Breast epithelium (tissue), 4 donors: ENCODE measurements at regions not wholly inside any gene's neighbourhood (a gene's known extent, or its start where the extent isn't known, plus 50 kb on each side); places are given as distances from the start of the nearest gene placed in this dataset.

Experiments
- DNase-seq, 2 donors: peaks; one replicate each; pipeline ENCODE4 v3.0.0-alpha.2; 2019; ENCODE audit warnings: low spot score in 2 of 2
- H3K27ac ChIP-seq, 2 donors: fragments of 200-600 bp; sonication (generic) in 1 of 2; one replicate each; pipeline ENCODE4 v1.5.1; 2016 to 2019; ENCODE audit warnings: mild to moderate bottlenecking in 1 of 2
- H3K27me3 ChIP-seq, 2 donors: fragments of 200-600 bp; sonication (generic) in 1 of 2; one replicate each; pipeline versions ENCODE4 v1.5.1 to v1.6.0; 2017 to 2019; ENCODE audit warnings: control low read depth in 1 of 2, mild to moderate bottlenecking in 1 of 2
- H3K36me3 ChIP-seq: fragments of 200-600 bp; one replicate; pipeline ENCODE4 v1.5.1; 2019
- H3K4me1 ChIP-seq, 2 donors: fragments of 200-600 bp; sonication (generic); one replicate each; pipeline ENCODE4 v1.5.1; 2016 to 2019; ENCODE audit warnings: control low read depth in 1 of 2
- H3K4me3 ChIP-seq, 3 donors: fragments of 200-600 bp; sonication (generic); 1 replicate in 2 of 3; 2 replicates in 1 of 3; pipeline ENCODE4 v1.5.1; 2016 to 2019; ENCODE audit warnings: mild to moderate bottlenecking in 3 of 3, moderate library complexity in 2 of 3
- H3K9me3 ChIP-seq, 2 donors: fragments of 200-600 bp; sonication (generic) in 1 of 2; one replicate each; pipeline ENCODE4 v1.5.1; 2016 to 2019; ENCODE audit warnings: control low read depth in 1 of 2
- CTCF ChIP-seq, 3 donors: fragments of 450-650 bp; IDR thresholded peaks; one replicate each; pipeline ENCODE4 v1.5.1; 2016 to 2017; ENCODE audit warnings: antibody characterized with exemption in 3 of 3, mild to moderate bottlenecking in 3 of 3, moderate library complexity in 3 of 3
- POLR2A ChIP-seq: fragments of 450-650 bp; IDR thresholded peaks from one replicate; pipeline ENCODE4 v1.6.1; 2016; ENCODE audit warnings: antibody characterized with exemption, mild to moderate bottlenecking, moderate library complexity
- POLR2AphosphoS5 ChIP-seq, 3 donors: sonication (generic); formaldehyde crosslinking; IDR thresholded peaks; one replicate each; pipeline ENCODE4 v1.6.1; 2017; ENCODE audit warnings: antibody characterized with exemption in 3 of 3
- intact Hi-C: fragments of 100-400 bp; cut with DNase I; formaldehyde crosslinking; loops from one replicate; pipeline ENCODE4 v1.15.1; 2023; ENCODE audit warnings: low total_unique reads

GRCh38 chr11:116517584-116517983 is 255.2 kb downstream of the BUD13 start:
- H3K27ac ChIP-seq: no peak overlapping the region
- no peaks in the 10 kb centered on the region for H3K9me3 ChIP-seq
- no peak overlapping the region for H3K4me3 ChIP-seq
- intact Hi-C loops: no loop called here
- H3K4me1 ChIP-seq: no peaks in the 10 kb centered on the region
- H3K36me3 ChIP-seq: no peaks in the 10 kb centered on the region
- no peak for DNase-seq
- no peak for TF ChIP-seq POLR2A
- no peak for TF ChIP-seq POLR2AphosphoS5 (IDR thresholded peaks at IDR 0.05)
- H3K27me3 ChIP-seq: peaks cover 0 to under 1% of the 10 kb centered on the region in 2 donors

DNA sequence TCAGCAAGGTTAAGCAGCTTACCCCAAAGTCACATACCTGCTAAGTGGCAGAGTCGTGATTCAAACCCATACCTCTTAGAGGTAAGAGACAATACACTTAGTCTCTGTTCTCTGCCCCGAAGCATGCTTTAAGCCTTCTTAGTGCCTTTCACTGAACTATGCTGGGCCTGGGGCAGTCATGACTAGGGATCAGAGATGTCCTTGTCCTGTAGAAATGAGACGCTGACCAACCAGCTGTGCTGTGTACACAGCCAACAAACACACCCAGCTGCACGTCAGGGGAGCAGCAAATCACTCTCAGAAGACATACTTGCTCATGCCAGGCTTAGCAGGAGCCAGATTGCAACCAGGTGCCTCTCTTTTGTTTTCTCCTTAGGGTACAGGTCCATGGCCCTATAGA is 255.7 kb downstream of the BUD13 start:
- Histone ChIP-seq H3K36me3 (no peaks in the 10 kb centered on the region), H3K9me3 (no peaks in the 10 kb centered on the region), H3K27me3 (peaks cover 0 to 5% of the 10 kb centered on the region in 2 donors), H3K4me3 (no peak overlapping the region), H3K27ac (no peak overlapping the region), H3K4me1 (no peaks in the 10 kb centered on the region)
- TF ChIP-seq POLR2A: no peak
- TF ChIP-seq CTCF (IDR thresholded peaks at IDR 0.05): no peak
- no peak for TF ChIP-seq POLR2AphosphoS5 (IDR thresholded peaks at IDR 0.05)
- no peak for DNase-seq
- intact Hi-C loops: no loop called here

DNA sequence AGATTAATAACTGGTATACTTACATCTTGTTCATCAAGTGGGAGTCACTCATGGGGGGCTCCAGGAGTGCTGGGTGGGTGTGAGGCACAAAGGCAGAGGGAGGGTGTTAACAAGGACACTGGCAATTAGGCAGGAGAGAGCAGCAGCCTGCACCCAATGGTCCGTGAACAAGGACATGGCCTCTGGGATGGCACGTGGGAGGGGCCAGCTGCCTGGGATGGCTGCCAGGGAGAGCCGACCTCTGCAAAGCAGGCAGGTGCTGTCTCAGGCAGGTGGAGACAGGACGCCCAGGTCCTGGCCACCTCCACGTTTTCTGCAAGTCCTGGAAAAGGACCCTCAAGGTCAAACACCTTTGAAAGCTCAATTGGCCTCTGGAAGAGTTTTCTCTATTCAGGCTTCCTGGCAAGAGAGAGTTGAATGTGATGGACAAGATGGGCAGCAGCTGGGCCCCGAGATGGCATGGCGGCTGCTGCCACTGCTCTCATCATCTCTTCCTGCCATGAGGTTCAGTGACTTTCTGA is 257.1 kb downstream of the BUD13 start:
- Histone ChIP-seq H3K27me3 (peaks cover 0 to 7% of the 10 kb centered on the region in 2 donors), H3K4me3 (no peak overlapping the region), H3K36me3 (no peaks in the 10 kb centered on the region), H3K9me3 (no peaks in the 10 kb centered on the region), H3K27ac (no peak overlapping the region), H3K4me1 (no peaks in the 10 kb centered on the region)
- no peak for TF ChIP-seq POLR2A
- no peak for TF ChIP-seq POLR2AphosphoS5 (IDR thresholded peaks at IDR 0.05)
- no peak for TF ChIP-seq CTCF (IDR thresholded peaks at IDR 0.05)
- intact Hi-C loops: no loop called here
- DNase-seq: no peak

GRCh38 chr11:116513894-116514293 is 258.9 kb downstream of the BUD13 start:
- no peaks in the 10 kb centered on the region for H3K36me3 ChIP-seq
- H3K27ac ChIP-seq: no peak overlapping the region
- no peaks in the 10 kb centered on the region for H3K4me1 ChIP-seq
- no peak overlapping the region for H3K4me3 ChIP-seq
- TF ChIP-seq CTCF (IDR thresholded peaks at IDR 0.05) (no peak), POLR2AphosphoS5 (IDR thresholded peaks at IDR 0.05) (no peak), POLR2A (no peak)
- intact Hi-C loops: no loop called here
- no peaks in the 10 kb centered on the region for H3K9me3 ChIP-seq
- H3K27me3 ChIP-seq: peaks cover 0 to 9% of the 10 kb centered on the region in 2 donors
- no peak for DNase-seq

DNA sequence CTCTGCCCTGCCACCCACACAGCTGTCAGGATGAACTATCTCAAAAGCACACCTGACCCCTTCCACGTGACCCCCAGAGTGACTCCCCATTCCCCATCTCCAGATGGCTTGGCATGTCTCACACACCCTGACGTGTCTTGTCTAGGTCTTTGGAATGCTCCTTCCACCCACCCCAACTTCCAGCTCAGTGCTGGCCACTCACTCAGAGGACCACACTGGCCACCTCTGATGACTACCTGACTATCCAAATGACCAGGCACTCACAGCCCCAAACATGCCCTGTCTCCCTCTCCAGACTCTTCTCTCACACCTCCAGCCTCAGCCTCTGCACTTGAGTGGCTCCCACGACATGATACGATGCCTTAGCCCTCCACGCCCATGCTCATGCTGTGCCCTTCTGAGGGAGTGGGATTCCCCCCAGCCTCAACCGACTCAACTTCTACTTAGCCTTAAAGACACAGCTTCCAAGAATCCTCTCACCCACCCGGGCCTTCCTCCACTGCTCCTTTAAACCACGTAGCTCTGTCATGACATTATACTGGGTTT is 259.4 kb downstream of the BUD13 start:
- no peak for TF ChIP-seq CTCF (IDR thresholded peaks at IDR 0.05)
- no peak for TF ChIP-seq POLR2A
- TF ChIP-seq POLR2AphosphoS5 (IDR thresholded peaks at IDR 0.05): no peak

DNA sequence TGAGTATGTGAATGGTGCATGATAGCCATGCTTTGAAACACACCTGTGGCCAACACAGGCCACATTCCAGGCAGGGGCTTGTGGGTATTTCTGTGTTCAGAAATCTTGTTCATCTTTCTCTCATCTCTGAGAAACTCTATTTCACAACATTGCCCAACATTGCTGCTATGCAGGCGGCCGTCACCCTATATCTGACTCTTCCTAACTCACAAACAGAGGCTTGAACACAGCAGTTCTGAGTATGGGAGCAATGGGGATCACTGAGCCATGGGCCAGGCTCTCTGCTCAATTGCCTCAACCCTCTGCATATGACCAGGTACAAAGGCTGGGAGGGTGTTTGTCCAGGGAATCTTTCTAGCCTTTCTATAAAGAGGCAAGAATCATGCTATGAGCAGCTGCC is 259.9 kb downstream of the BUD13 start:
- H3K4me1 ChIP-seq: no peaks in the 10 kb centered on the region
- H3K4me3 ChIP-seq: no peak overlapping the region
- DNase-seq: no peak
- H3K9me3 ChIP-seq: no peaks in the 10 kb centered on the region
- no peaks in the 10 kb centered on the region for H3K36me3 ChIP-seq
- TF ChIP-seq POLR2A (no peak), POLR2AphosphoS5 (IDR thresholded peaks at IDR 0.05) (no peak), CTCF (IDR thresholded peaks at IDR 0.05) (no peak)
- peaks cover 0 to 20% of the 10 kb centered on the region in 2 donors for H3K27me3 ChIP-seq
- no peak overlapping the region for H3K27ac ChIP-seq
- intact Hi-C loops: no loop called here

More for the DNA sequence above, 259.4 kb downstream of the BUD13 start:
- H3K4me3 ChIP-seq: no peak overlapping the region
- no peaks in the 10 kb centered on the region for H3K4me1 ChIP-seq
- no peaks in the 10 kb centered on the region for H3K36me3 ChIP-seq
- no peak overlapping the region for H3K27ac ChIP-seq
- no peaks in the 10 kb centered on the region for H3K9me3 ChIP-seq
- intact Hi-C loops: no loop called here
- H3K27me3 ChIP-seq: peaks cover 0 to 15% of the 10 kb centered on the region in 2 donors
- no peak for DNase-seq
